SK-N-SH treated with all-trans-retinoic acid at 6 μM for 48 hours (cell line): ENCODE measurements at regions not wholly inside any gene's neighbourhood (a gene's known extent, or its start where the extent isn't known, plus 50 kb on each side); places are given as distances from the start of the nearest gene placed in this dataset.
"Not testable (repeated sequence)": the region's sequence is repeated elsewhere in the genome, so short reads cannot be mapped to it uniquely, and the experiment has no call there.

Experiments used
- ATAC-seq: fragments of 200-7000 bp; cut with Tn5 transposase; 3 replicates; pipeline ENCODE4 v1.9.1; 2020; ENCODE audit warnings: mild to moderate bottlenecking, moderate library complexity
- BACH2 ChIP-seq: fragments of 250-450 bp; sonication (Bioruptor Pico); IDR thresholded peaks from 2 replicates; pipeline ENCODE4 v1.9.0; 2021; ENCODE audit warnings: mild to moderate bottlenecking, borderline replicate concordance
- CSDC2 ChIP-seq: fragments of 250-450 bp; sonication (Bioruptor Pico); IDR thresholded peaks from 2 replicates; pipeline ENCODE4 v1.5.0; 2020; ENCODE audit warnings: mild to moderate bottlenecking, moderate library complexity
- ESRRG ChIP-seq: fragments of 250-450 bp; sonication (Bioruptor Pico); IDR thresholded peaks from 2 replicates; pipeline ENCODE4 v1.6.1; 2021; ENCODE audit warnings: mild to moderate bottlenecking
- GLIS3 ChIP-seq: fragments of 250-450 bp; sonication (Bioruptor Pico); IDR thresholded peaks from 2 replicates; pipeline ENCODE4 v1.5.0; 2020; ENCODE audit warnings: mild to moderate bottlenecking, moderate library complexity
- ISL1 ChIP-seq: fragments of 250-450 bp; sonication (Bioruptor Pico); IDR thresholded peaks from 2 replicates; pipeline ENCODE4 v2.1.2; 2022; ENCODE audit warnings: mild to moderate bottlenecking, moderate library complexity
- OSR1 ChIP-seq: fragments of 250-450 bp; sonication (Bioruptor Pico); IDR thresholded peaks from 2 replicates; pipeline ENCODE4 v1.8.0; 2022; ENCODE audit warnings: moderate library complexity, mild to moderate bottlenecking, inconsistent platforms
- SNAI2 ChIP-seq: fragments of 250-450 bp; sonication (Bioruptor Pico); IDR thresholded peaks from 2 replicates; pipeline ENCODE4 v1.5.0; 2020; ENCODE audit warnings: mild to moderate bottlenecking, moderate library complexity
- TCF4 ChIP-seq: fragments of 250-450 bp; sonication (Bioruptor Pico); IDR thresholded peaks from 2 replicates; pipeline ENCODE4 v1.8.0; 2021; ENCODE audit warnings: mild to moderate bottlenecking, moderate library complexity, borderline replicate concordance
- TOX ChIP-seq: fragments of 250-450 bp; sonication (Bioruptor Pico); IDR thresholded peaks from 2 replicates; pipeline ENCODE4 v1.8.0; 2021; ENCODE audit warnings: mild to moderate bottlenecking, moderate library complexity, borderline replicate concordance
- ZC3H10 ChIP-seq: fragments of 250-450 bp; sonication (Bioruptor Pico); IDR thresholded peaks from 2 replicates; pipeline ENCODE4 v1.5.1; 2021; ENCODE audit warnings: mild to moderate bottlenecking, moderate library complexity
- ZFP3 ChIP-seq: fragments of 250-450 bp; sonication (Bioruptor Pico); IDR thresholded peaks from 2 replicates; pipeline ENCODE4 v1.5.0; 2020; ENCODE audit warnings: mild to moderate bottlenecking, moderate library complexity
- ZFP30 ChIP-seq: fragments of 450-650 bp; formaldehyde crosslinking; IDR thresholded peaks from 2 replicates; pipeline ENCODE4 v1.5.0; 2022; ENCODE audit warnings: mild to moderate bottlenecking, moderate library complexity
- ZNF565 ChIP-seq: fragments of 450-650 bp; formaldehyde crosslinking; conservative IDR thresholded peaks from 2 replicates; pipeline ENCODE4 v1.5.0; 2020; ENCODE audit warnings: low read depth, mild to moderate bottlenecking, moderate library complexity
- ZNF70 ChIP-seq: fragments of 450-650 bp; formaldehyde crosslinking; IDR thresholded peaks from 2 replicates; pipeline ENCODE4 v1.5.0; 2020; ENCODE audit warnings: mild to moderate bottlenecking, moderate library complexity
- ZNF8 ChIP-seq: fragments of 450-650 bp; formaldehyde crosslinking; IDR thresholded peaks from 2 replicates; pipeline ENCODE4 v1.5.0; 2020; ENCODE audit warnings: mild to moderate bottlenecking, moderate library complexity
- TF ChIP-seq, protein P1 (sequence below): fragments of 250-450 bp; sonication (Bioruptor Pico); IDR thresholded peaks from 2 replicates; pipeline ENCODE4 v1.8.0; 2020; ENCODE audit warnings: mild to moderate bottlenecking, moderate library complexity, borderline replicate concordance
- TF ChIP-seq, protein P2 (sequence below): fragments of 250-450 bp; sonication (Bioruptor Pico); IDR thresholded peaks from 2 replicates; pipeline ENCODE4 v1.8.0; 2021; ENCODE audit warnings: low read depth, mild to moderate bottlenecking, moderate library complexity, borderline replicate concordance
- TF ChIP-seq, protein P3 (sequence below): fragments of 250-450 bp; sonication (Bioruptor Pico); IDR thresholded peaks from 2 replicates; pipeline ENCODE4 v1.5.0; 2020; ENCODE audit warnings: mild to moderate bottlenecking, moderate library complexity
- TF ChIP-seq, protein P4 (sequence below): fragments of 250-450 bp; sonication (Bioruptor Pico); IDR thresholded peaks from 2 replicates; pipeline ENCODE4 v1.5.1; 2020; ENCODE audit warnings: low read depth, mild to moderate bottlenecking, moderate library complexity

DNA sequence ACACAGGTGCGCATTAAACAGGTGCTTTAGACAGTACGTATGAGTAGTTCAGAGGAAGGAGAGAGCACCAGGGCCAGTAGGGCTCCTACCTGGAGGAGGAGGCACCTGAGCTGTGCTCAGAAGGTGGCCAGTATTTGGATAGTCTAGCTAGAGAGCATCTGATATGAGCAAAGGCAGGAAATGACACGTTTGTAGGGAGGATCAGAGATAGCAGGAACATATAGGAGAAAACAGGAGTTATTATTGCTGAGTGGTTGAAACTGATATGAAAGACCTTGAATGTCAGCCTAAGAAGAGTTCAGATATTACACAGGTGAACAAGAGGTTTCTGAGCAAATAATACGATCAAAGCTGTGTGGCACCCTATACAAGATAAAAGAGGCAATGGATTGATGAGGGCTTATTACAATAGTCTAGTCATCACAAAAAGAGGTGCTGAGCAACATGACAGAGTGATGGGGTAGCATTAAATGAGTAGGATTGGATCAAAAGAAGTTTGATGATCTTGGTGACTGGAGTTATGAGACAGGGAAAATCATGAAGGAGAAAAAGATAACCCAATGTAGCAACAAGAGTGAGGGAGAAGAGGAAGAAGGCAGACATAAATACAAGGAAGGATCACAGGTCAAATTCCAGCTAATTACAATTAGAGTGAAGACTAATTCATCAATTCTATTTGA is 69.8 kb upstream of the HIVEP1 start:
- TF ChIP-seq ZFP3 (CRISPR knock-in tag) (no peak), TCF4 (CRISPR knock-in tag) (no peak), ZC3H10 (CRISPR knock-in tag) (no peak), ZNF8 (CRISPR knock-in tag) (no peak), TOX (CRISPR knock-in tag) (no peak), ZFP30 (no peak), GLIS3 (CRISPR knock-in tag) (no peak), ESRRG (CRISPR knock-in tag) (no peak), BACH2 (CRISPR knock-in tag) (no peak), CSDC2 (no peak), ISL1 (CRISPR knock-in tag) (no peak), OSR1 (CRISPR knock-in tag) (no peak), SNAI2 (CRISPR knock-in tag) (no peak), ZNF70 (no peak)
- TF ChIP-seq, protein P1, sequence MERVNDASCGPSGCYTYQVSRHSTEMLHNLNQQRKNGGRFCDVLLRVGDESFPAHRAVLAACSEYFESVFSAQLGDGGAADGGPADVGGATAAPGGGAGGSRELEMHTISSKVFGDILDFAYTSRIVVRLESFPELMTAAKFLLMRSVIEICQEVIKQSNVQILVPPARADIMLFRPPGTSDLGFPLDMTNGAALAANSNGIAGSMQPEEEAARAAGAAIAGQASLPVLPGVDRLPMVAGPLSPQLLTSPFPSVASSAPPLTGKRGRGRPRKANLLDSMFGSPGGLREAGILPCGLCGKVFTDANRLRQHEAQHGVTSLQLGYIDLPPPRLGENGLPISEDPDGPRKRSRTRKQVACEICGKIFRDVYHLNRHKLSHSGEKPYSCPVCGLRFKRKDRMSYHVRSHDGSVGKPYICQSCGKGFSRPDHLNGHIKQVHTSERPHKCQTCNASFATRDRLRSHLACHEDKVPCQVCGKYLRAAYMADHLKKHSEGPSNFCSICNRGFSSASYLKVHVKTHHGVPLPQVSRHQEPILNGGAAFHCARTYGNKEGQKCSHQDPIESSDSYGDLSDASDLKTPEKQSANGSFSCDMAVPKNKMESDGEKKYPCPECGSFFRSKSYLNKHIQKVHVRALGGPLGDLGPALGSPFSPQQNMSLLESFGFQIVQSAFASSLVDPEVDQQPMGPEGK, result no peak
- TF ChIP-seq, protein P2, sequence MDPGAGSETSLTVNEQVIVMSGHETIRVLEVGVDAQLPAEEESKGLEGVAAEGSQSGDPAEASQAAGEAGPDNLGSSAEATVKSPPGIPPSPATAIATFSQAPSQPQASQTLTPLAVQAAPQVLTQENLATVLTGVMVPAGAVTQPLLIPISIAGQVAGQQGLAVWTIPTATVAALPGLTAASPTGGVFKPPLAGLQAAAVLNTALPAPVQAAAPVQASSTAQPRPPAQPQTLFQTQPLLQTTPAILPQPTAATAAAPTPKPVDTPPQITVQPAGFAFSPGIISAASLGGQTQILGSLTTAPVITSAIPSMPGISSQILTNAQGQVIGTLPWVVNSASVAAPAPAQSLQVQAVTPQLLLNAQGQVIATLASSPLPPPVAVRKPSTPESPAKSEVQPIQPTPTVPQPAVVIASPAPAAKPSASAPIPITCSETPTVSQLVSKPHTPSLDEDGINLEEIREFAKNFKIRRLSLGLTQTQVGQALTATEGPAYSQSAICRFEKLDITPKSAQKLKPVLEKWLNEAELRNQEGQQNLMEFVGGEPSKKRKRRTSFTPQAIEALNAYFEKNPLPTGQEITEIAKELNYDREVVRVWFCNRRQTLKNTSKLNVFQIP (CRISPR knock-in tag), result no peak
- TF ChIP-seq, protein P3, sequence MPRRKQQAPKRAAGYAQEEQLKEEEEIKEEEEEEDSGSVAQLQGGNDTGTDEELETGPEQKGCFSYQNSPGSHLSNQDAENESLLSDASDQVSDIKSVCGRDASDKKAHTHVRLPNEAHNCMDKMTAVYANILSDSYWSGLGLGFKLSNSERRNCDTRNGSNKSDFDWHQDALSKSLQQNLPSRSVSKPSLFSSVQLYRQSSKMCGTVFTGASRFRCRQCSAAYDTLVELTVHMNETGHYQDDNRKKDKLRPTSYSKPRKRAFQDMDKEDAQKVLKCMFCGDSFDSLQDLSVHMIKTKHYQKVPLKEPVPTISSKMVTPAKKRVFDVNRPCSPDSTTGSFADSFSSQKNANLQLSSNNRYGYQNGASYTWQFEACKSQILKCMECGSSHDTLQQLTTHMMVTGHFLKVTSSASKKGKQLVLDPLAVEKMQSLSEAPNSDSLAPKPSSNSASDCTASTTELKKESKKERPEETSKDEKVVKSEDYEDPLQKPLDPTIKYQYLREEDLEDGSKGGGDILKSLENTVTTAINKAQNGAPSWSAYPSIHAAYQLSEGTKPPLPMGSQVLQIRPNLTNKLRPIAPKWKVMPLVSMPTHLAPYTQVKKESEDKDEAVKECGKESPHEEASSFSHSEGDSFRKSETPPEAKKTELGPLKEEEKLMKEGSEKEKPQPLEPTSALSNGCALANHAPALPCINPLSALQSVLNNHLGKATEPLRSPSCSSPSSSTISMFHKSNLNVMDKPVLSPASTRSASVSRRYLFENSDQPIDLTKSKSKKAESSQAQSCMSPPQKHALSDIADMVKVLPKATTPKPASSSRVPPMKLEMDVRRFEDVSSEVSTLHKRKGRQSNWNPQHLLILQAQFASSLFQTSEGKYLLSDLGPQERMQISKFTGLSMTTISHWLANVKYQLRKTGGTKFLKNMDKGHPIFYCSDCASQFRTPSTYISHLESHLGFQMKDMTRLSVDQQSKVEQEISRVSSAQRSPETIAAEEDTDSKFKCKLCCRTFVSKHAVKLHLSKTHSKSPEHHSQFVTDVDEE (CRISPR knock-in tag), result no peak
- ATAC-seq, result no peak

DNA sequence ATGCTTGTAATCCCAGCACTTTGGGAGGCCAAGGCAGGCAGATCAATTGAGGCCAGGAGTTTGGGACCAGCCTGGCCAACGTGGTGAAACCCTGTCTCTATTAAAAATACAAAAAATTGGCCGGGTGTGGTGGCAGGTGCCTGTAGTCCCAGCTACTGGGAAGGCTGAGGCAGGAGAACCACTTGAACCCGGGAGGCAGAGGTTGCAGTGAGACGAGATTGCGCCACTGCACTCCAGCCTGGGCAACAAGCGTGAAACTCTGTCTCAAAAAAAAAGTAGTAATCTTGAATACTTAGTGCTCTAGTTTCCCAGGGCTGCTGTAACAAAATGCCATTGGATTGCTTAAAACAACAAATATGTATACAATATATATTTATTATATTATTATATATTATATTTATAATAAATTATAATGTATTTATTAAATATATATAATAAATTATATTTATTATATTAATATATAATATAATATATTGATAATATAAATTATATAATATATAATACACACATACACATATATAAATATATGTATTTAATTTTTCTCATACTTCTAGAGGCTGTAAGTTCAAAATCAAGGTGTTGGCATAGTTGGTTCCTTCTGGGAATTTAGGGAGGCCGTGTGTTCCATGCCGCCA is 71.5 kb upstream of the HIVEP1 start:
- ATAC-seq, result not testable (repeated sequence)

DNA sequence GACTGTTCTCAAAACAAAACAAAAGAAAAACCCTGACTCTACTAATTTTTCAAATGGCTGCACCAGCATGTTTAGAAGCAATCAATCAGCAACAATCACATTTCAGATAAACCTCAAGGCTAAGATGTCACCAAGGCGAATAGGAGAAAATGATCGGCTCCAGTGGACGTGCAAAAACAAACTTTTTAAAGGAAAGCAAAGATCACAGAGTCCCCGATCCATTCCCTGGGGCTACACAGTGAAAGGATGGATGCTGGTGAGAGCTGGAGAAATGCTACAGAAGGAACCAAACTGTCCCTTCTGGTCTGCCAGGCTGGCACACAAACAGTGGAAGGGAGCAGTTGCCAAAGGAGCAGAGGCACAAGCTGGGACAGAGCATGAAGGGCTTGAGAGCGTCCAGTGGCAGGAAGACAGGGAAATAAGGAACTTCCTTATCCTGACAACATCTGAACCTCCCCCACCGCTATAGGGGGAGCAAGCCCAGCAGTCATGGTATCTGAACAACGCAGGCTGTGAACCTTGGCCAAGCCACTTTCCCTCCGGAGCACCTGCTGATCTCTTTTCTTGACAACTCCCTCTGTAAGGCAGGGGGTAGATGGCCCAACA is 73.7 kb upstream of the HIVEP1 start:
- ATAC-seq, result no peak
- TF ChIP-seq ZNF565 (no peak), SNAI2 (CRISPR knock-in tag) (no peak), ESRRG (CRISPR knock-in tag) (no peak), BACH2 (CRISPR knock-in tag) (no peak), ZNF70 (no peak)
- TF ChIP-seq, protein P4, sequence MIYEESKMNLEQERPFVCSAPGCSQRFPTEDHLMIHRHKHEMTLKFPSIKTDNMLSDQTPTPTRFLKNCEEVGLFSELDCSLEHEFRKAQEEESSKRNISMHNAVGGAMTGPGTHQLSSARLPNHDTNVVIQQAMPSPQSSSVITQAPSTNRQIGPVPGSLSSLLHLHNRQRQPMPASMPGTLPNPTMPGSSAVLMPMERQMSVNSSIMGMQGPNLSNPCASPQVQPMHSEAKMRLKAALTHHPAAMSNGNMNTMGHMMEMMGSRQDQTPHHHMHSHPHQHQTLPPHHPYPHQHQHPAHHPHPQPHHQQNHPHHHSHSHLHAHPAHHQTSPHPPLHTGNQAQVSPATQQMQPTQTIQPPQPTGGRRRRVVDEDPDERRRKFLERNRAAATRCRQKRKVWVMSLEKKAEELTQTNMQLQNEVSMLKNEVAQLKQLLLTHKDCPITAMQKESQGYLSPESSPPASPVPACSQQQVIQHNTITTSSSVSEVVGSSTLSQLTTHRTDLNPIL (CRISPR knock-in tag), result no peak
- TF ChIP-seq, protein P3 (CRISPR knock-in tag), result no peak
- TF ChIP-seq, protein P2 (CRISPR knock-in tag), result no peak
- TF ChIP-seq, all 23 proteins: peak for 0
